Common myeloid progenitor, CD34-positive (primary cell): ENCODE measurements at regions not wholly inside any gene's neighbourhood (a gene's known extent, or its start where the extent isn't known, plus 50 kb on each side); places are given as distances from the start of the nearest gene placed in this dataset.

Experiments
- CTCF ChIA-PET: fragments of 350-600 bp; sonication (Branson Sonifier 250); formaldehyde crosslinking; loops from one replicate; lab custom pipeline; 2021; ENCODE audit warnings: antibody characterized with exemption; lab: Charles Lee
- POLR2A ChIA-PET: fragments of 350-600 bp; sonication (Branson Sonifier 250); formaldehyde crosslinking; loops from one replicate; lab custom pipeline; 2021; ENCODE audit warnings: antibody characterized with exemption; lab: Charles Lee
- DNase-seq, 3 donors: peaks; one replicate each; pipeline versions ENCODE4 v3.0.0 to v3.0.0-alpha.2; 2013
- H3K27ac ChIP-seq, 2 experiments: 1 replicate in 1 of 2; 2 replicates in 1 of 2; pipeline ENCODE4 v1.7.0; 2013; ENCODE audit warnings: inconsistent platforms in 2 of 2, low read length in 2 of 2, mild to moderate bottlenecking in 2 of 2, low read depth in 1 of 2, moderate library complexity in 1 of 2; ENCODE audit not compliant: severe bottlenecking in 2 of 2, insufficient read depth in 1 of 2, poor library complexity in 1 of 2
- H3K27me3 ChIP-seq, 5 experiments: replicated peaks in 2 of 5; 1 replicate in 3 of 5; 2 replicates in 2 of 5; pipeline versions ENCODE4 v1.6.1 to v1.7.0; 2013; ENCODE audit warnings: low read length in 4 of 5, mild to moderate bottlenecking in 2 of 5, moderate library complexity in 2 of 5, inconsistent platforms in 1 of 5; ENCODE audit not compliant: insufficient read depth in 5 of 5, control insufficient read depth in 4 of 5
- H3K36me3 ChIP-seq, 4 experiments: 1 replicate in 2 of 4; 2 replicates in 2 of 4; pipeline versions ENCODE4 v1.6.1 to v1.7.0; 2013; ENCODE audit warnings: low read length in 3 of 4, control low read depth in 1 of 4, mild to moderate bottlenecking in 1 of 4; ENCODE audit not compliant: control insufficient read depth in 4 of 4, insufficient read depth in 4 of 4
- H3K4me1 ChIP-seq, 4 experiments: 1 replicate in 3 of 4; 2 replicates in 1 of 4; pipeline versions ENCODE4 v1.6.1 to v1.7.1; 2013; ENCODE audit warnings: low read length in 3 of 4, mild to moderate bottlenecking in 3 of 4, control low read depth in 1 of 4, inconsistent platforms in 1 of 4, moderate library complexity in 1 of 4; ENCODE audit not compliant: control insufficient read depth in 4 of 4, insufficient read depth in 4 of 4; ENCODE audit errors: control extremely low read depth in 1 of 4
- H3K4me3 ChIP-seq, 7 experiments: 1 replicate in 4 of 7; 2 replicates in 3 of 7; pipeline versions ENCODE4 v1.5.1 to v1.7.0; 2013; ENCODE audit warnings: mild to moderate bottlenecking in 7 of 7, low read length in 6 of 7, moderate library complexity in 6 of 7, inconsistent platforms in 2 of 7, low read depth in 2 of 7, control low read depth in 1 of 7; ENCODE audit not compliant: insufficient read depth in 4 of 7, control insufficient read depth in 1 of 7; ENCODE audit errors: extremely low read depth in 1 of 7
- H3K9me3 ChIP-seq, 5 experiments: 1 replicate in 4 of 5; 2 replicates in 1 of 5; pipeline versions ENCODE4 v1.6.1 to v1.7.1; 2013; ENCODE audit warnings: low read length in 4 of 5, mild to moderate bottlenecking in 2 of 5, inconsistent platforms in 1 of 5, low read depth in 1 of 5, moderate library complexity in 1 of 5; ENCODE audit not compliant: control insufficient read depth in 4 of 5, insufficient read depth in 2 of 5; ENCODE audit errors: control extremely low read depth in 1 of 5
- WGBS: methylation state at CpG from one replicate; pipeline ENCODE4 v1.1.5; 2013; ENCODE audit not compliant: insufficient coverage; 5-methylcytosine and 5-hydroxymethylcytosine counted together

GRCh38 chr22:34429314-34429713, 509.0 kb upstream of the LARGE1 start:
- no peak overlapping the region for H3K27ac ChIP-seq
- WGBS, result 90% methylated on average over 4 of the region's 5 CpGs
- no peak for DNase-seq
- no peaks in the 10 kb centered on the region for H3K27me3 ChIP-seq
- ChIA-PET POLR2A (no interaction called here), CTCF (no interaction called here)
- no peaks in the 10 kb centered on the region for H3K36me3 ChIP-seq
- no peaks in the 10 kb centered on the region for H3K4me1 ChIP-seq
- no peak overlapping the region for H3K4me3 ChIP-seq
- H3K9me3 ChIP-seq, result peaks cover 0 to 3% (median 0%) of the 10 kb centered on the region in 5 experiments

- no peak overlapping the region for H3K4me3 ChIP-seq
- no peak overlapping the region for H3K27ac ChIP-seq
- H3K9me3 ChIP-seq, result peaks cover 0 to 3% (median 0%) of the 10 kb centered on the region in 5 experiments
- H3K4me1 ChIP-seq, result no peaks in the 10 kb centered on the region
- ChIA-PET CTCF (no interaction called here), POLR2A (no interaction called here)
- H3K27me3 ChIP-seq, result no peaks in the 10 kb centered on the region
- 75% methylated on average over 2 of the region's 2 CpGs for WGBS
- DNase-seq, result no peak
- H3K36me3 ChIP-seq, result no peaks in the 10 kb centered on the region
These were observed 510.1 kb upstream of the LARGE1 start for GRCh38 chr22:34430386-34430785.

DNA sequence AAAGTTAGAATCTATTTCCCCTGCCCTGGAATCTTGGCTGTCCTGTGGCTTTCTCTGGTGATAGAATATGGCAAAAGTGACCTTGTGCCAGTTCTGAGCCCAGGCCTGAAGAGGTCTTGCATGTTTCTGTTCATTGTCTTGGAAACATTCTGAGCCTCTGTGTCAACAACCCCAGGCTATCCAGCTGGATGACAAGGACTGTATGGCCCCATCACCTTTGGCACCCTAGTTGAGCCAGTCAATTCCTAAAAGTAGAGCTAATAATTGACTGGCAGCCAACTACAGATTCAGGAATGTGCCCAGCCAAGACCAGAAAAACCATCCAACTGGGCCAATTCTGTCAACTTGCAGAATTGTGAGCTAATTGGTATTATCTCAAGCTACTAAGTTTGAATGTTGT, 514.1 kb upstream of the LARGE1 start:
- POLR2A ChIA-PET, result no interaction called here
- no peaks in the 10 kb centered on the region for H3K36me3 ChIP-seq
- H3K27me3 ChIP-seq, result no peaks in the 10 kb centered on the region
- H3K4me3 ChIP-seq, result no peak overlapping the region
- DNase-seq, result no peak
- H3K4me1 ChIP-seq, result no peaks in the 10 kb centered on the region
- H3K27ac ChIP-seq, result no peak overlapping the region
- H3K9me3 ChIP-seq, result no peaks in the 10 kb centered on the region
- CTCF ChIA-PET, result no interaction called here

GRCh38 chr22:34437140-34437539, 516.9 kb upstream of the LARGE1 start:
- no peaks in the 10 kb centered on the region for H3K9me3 ChIP-seq
- DNase-seq, result no peak
- no peak overlapping the region for H3K27ac ChIP-seq
- no peaks in the 10 kb centered on the region for H3K27me3 ChIP-seq
- H3K36me3 ChIP-seq, result no peaks in the 10 kb centered on the region
- H3K4me3 ChIP-seq, result no peak overlapping the region
- no peaks in the 10 kb centered on the region for H3K4me1 ChIP-seq
- ChIA-PET CTCF (no interaction called here), POLR2A (no interaction called here)
- no CpG with 5 or more reads among the region's 1 CpG for WGBS

- WGBS, result 56% methylated on average over 1 of the region's 2 CpGs
- H3K36me3 ChIP-seq, result no peaks in the 10 kb centered on the region
- DNase-seq, result no peak
- H3K4me1 ChIP-seq, result no peaks in the 10 kb centered on the region
- CTCF ChIA-PET, result no interaction called here
- POLR2A ChIA-PET, result no interaction called here
- no peak overlapping the region for H3K27ac ChIP-seq
- no peaks in the 10 kb centered on the region for H3K27me3 ChIP-seq
- H3K9me3 ChIP-seq, result no peaks in the 10 kb centered on the region
- H3K4me3 ChIP-seq, result no peak overlapping the region
These were observed 534.3 kb upstream of the LARGE1 start for GRCh38 chr22:34454598-34454997.

GRCh38 chr22:34462795-34463194, 542.5 kb upstream of the LARGE1 start:
- CTCF ChIA-PET, result no interaction called here
- Histone ChIP-seq H3K27ac (no peak overlapping the region), H3K9me3 (no peaks in the 10 kb centered on the region), H3K36me3 (no peaks in the 10 kb centered on the region), H3K4me1 (no peaks in the 10 kb centered on the region), H3K27me3 (no peaks in the 10 kb centered on the region), H3K4me3 (no peak overlapping the region)
- no peak for DNase-seq
- 82% methylated on average over 3 of the region's 4 CpGs for WGBS
- POLR2A ChIA-PET, result no interaction called here

- no peaks in the 10 kb centered on the region for H3K27me3 ChIP-seq
- H3K4me3 ChIP-seq, result no peak overlapping the region
- no peaks in the 10 kb centered on the region for H3K36me3 ChIP-seq
- H3K9me3 ChIP-seq, result peaks cover 0 to 4% (median 0%) of the 10 kb centered on the region in 5 experiments
- H3K4me1 ChIP-seq, result no peaks in the 10 kb centered on the region
- DNase-seq, result no peak
- WGBS, result 100% methylated on average over 1 of the region's 3 CpGs
- POLR2A ChIA-PET, result no interaction called here
- no peak overlapping the region for H3K27ac ChIP-seq
- CTCF ChIA-PET, result no interaction called here
These were observed 555.6 kb upstream of the LARGE1 start for GRCh38 chr22:34475886-34476285.
